MCF 10A (cell line): ENCODE measurements at regions not wholly inside any gene's neighbourhood (a gene's known extent, or its start where the extent isn't known, plus 50 kb on each side); places are given as distances from the start of the nearest gene placed in this dataset.

ENCODE experiments used
- BruUV-seq: library from RNA; stranded (reverse); fragments of 400-500 nt; replicated peaks from 2 replicates; lab custom pipeline; 2021; lab: Mats Ljungman, UMichigan
- CTCF ChIA-PET: fragments of 300-600 bp; sonication (Branson Sonifier 250); formaldehyde crosslinking; extraction: SDS; loops from one replicate; lab custom pipeline; 2021; ENCODE audit warnings: antibody characterized with exemption, inconsistent platforms; lab: Yijun Ruan, JAX
- POLR2A ChIA-PET: fragments of 300-600, 350-650 bp; sonication (Branson Sonifier 250); formaldehyde crosslinking; extraction: SDS; loops from one replicate; lab custom pipeline; 2020; ENCODE audit warnings: antibody characterized with exemption, inconsistent platforms; lab: Yijun Ruan, JAX
- DNase-seq: peaks from one replicate; pipeline ENCODE4 v3.0.0-alpha.2; 2018; ENCODE audit not compliant: unreplicated experiment
- H3K27ac Mint-ChIP-seq: one replicate; pipeline ENCODE4 v1.8.0; 2022; ENCODE audit warnings: mild to moderate bottlenecking, low read depth, mixed read lengths; ENCODE audit not compliant: unreplicated experiment
- H3K27me3 Mint-ChIP-seq: one replicate; pipeline ENCODE4 v1.8.0; 2022; ENCODE audit warnings: mixed read lengths; ENCODE audit not compliant: insufficient read depth, unreplicated experiment
- H3K36me3 Mint-ChIP-seq: one replicate; pipeline ENCODE4 v1.8.0; 2022; ENCODE audit warnings: mild to moderate bottlenecking, moderate library complexity, mixed read lengths; ENCODE audit not compliant: insufficient read depth, unreplicated experiment
- H3K4me1 Mint-ChIP-seq: one replicate; pipeline ENCODE4 v1.8.0; 2022; ENCODE audit warnings: mixed read lengths; ENCODE audit not compliant: insufficient read depth, unreplicated experiment
- H3K4me3 Mint-ChIP-seq: one replicate; pipeline ENCODE4 v1.8.0; 2022; ENCODE audit warnings: mild to moderate bottlenecking, moderate library complexity, mixed read lengths; ENCODE audit not compliant: unreplicated experiment
- H3K9me3 Mint-ChIP-seq: one replicate; pipeline ENCODE4 v1.8.0; 2022; ENCODE audit warnings: mixed read lengths; ENCODE audit not compliant: unreplicated experiment
- CTCF ChIP-seq: fragments of 200-600 bp; IDR thresholded peaks from one replicate; pipeline ENCODE4 v1.8.0; 2022; ENCODE audit warnings: antibody characterized with exemption, mild to moderate bottlenecking; ENCODE audit not compliant: unreplicated experiment
- intact Hi-C: fragments of 100-400 bp; cut with micrococcal nuclease; formaldehyde crosslinking; loops from 2 replicates; pipeline ENCODE4 v1.14.1; 2022

GRCh38 chr2:515441-516127 is 161.6 kb downstream of the TMEM18 start:
- DNase-seq, result no peak
- H3K4me3 Mint-ChIP-seq, result no peak overlapping the region
- H3K27ac Mint-ChIP-seq, result no peak overlapping the region
- no peaks in the 10 kb centered on the region for H3K4me1 Mint-ChIP-seq
- intact Hi-C loops, result no loop called here
- CTCF ChIA-PET, result no interaction called here
- H3K36me3 Mint-ChIP-seq, result no peaks in the 10 kb centered on the region
- no peaks in the 10 kb centered on the region for H3K27me3 Mint-ChIP-seq
- H3K9me3 Mint-ChIP-seq, result no peaks in the 10 kb centered on the region
- TF ChIP-seq CTCF, result no peak
- POLR2A ChIA-PET, result no interaction called here
- no TSS peak for BruUV-seq

- H3K36me3 Mint-ChIP-seq, result no peaks in the 10 kb centered on the region
- no peak for DNase-seq
- no peak overlapping the region for H3K27ac Mint-ChIP-seq
- H3K4me3 Mint-ChIP-seq, result no peak overlapping the region
- no peaks in the 10 kb centered on the region for H3K9me3 Mint-ChIP-seq
- intact Hi-C loops, result no loop called here
- no peaks in the 10 kb centered on the region for H3K27me3 Mint-ChIP-seq
- TF ChIP-seq CTCF, result no peak
- ChIA-PET POLR2A (no interaction called here), CTCF (no interaction called here)
- H3K4me1 Mint-ChIP-seq, result no peaks in the 10 kb centered on the region
- BruUV-seq, result no TSS peak
Measured at GRCh38 chr2:513981-514706, 163.1 kb downstream of the TMEM18 start.

GRCh38 chr2:510839-511238 is 166.4 kb downstream of the TMEM18 start:
- CTCF ChIA-PET, result no interaction called here
- DNase-seq, result no peak
- H3K9me3 Mint-ChIP-seq, result no peaks in the 10 kb centered on the region
- H3K27ac Mint-ChIP-seq, result no peak overlapping the region
- intact Hi-C loops, result no loop called here
- TF ChIP-seq CTCF, result no peak
- H3K27me3 Mint-ChIP-seq, result no peaks in the 10 kb centered on the region
- BruUV-seq, result no TSS peak
- no peaks in the 10 kb centered on the region for H3K4me1 Mint-ChIP-seq
- no peaks in the 10 kb centered on the region for H3K36me3 Mint-ChIP-seq
- POLR2A ChIA-PET, result interaction anchor here (0.9 kb wide), 1 partner anchor 236 kb away, joined by 3 read pairs; no protein-coding TSS in a partner anchor
- H3K4me3 Mint-ChIP-seq, result no peak overlapping the region

- Mint-ChIP-seq H3K4me1 (no peaks in the 10 kb centered on the region), H3K36me3 (no peaks in the 10 kb centered on the region), H3K4me3 (no peak overlapping the region), H3K27me3 (no peaks in the 10 kb centered on the region), H3K27ac (no peak overlapping the region), H3K9me3 (no peaks in the 10 kb centered on the region)
- no peak for TF ChIP-seq CTCF
- no peak for DNase-seq
- ChIA-PET POLR2A (no interaction called here), CTCF (no interaction called here)
- BruUV-seq, result no TSS peak
- intact Hi-C loops, result no loop called here
Measured at GRCh38 chr2:509888-510287, 167.3 kb downstream of the TMEM18 start.
